ENCODE measurements at regions not wholly inside any gene's neighbourhood (a gene's known extent, or its start where the extent isn't known, plus 50 kb on each side); places are given as distances from the start of the nearest gene placed in this dataset.

- TF ChIP-seq SKIL (IDR thresholded peaks at IDR 0.05; ENCODE audit: low read depth, poor library complexity, severe bottlenecking), result peak; percentile 60
- no peak for TF ChIP-seq TCF3 (IDR thresholded peaks at IDR 0.05; ENCODE audit: borderline replicate concordance, insufficient read depth, low read depth, low read length)
- TF ChIP-seq WRNIP1 (IDR thresholded peaks at IDR 0.05; ENCODE audit: borderline replicate concordance, low read depth, low read length), result peak; percentile 48; the same call in 1 of the 2 replicates
- TF ChIP-seq IRF4 (IDR thresholded peaks at IDR 0.05; ENCODE audit: low read depth, low read length), result peak; percentile 53; the same call in 1 of the 2 replicates
- TF ChIP-seq CTCF (IDR thresholded peaks at IDR 0.05 in 2 of 3, conservative IDR thresholded peaks at IDR 0.05 in 1 of 3; ENCODE audit: control insufficient read depth in 2 of 3, extremely low read depth in 1 of 3, insufficient read depth in 1 of 3, low read depth in 3 of 3, low read length in 3 of 3), result peak; percentile 72 to 85 (median 76); a peak in 5 of 6 replicates
- TF ChIP-seq ZNF274 (IDR thresholded peaks at IDR 0.05; ENCODE audit: insufficient read depth, insufficient read length), result no peak
Observed at GRCh38 chr12:92649511-92650227, 53.1 kb upstream of the PLEKHG7 start (continued).

Data from GM12878 (cell line).